ENCODE measurements at regions not wholly inside any gene's neighbourhood (a gene's known extent, or its start where the extent isn't known, plus 50 kb on each side); places are given as distances from the start of the nearest gene placed in this dataset.

GRCh38 chr13:106246242-106246641 lies 289.2 kb downstream of the EFNB2 start:
- no peak for TF ChIP-seq CTCF (IDR thresholded peaks at IDR 0.05; ENCODE audit: control extremely low read depth in 1 of 3, insufficient read depth in 1 of 3, low read depth in 1 of 3, low read length in 3 of 3)
- TF ChIP-seq POLR2AphosphoS5 (IDR thresholded peaks at IDR 0.05; ENCODE audit: low read depth, low read length), result no peak
- TF ChIP-seq SRF (IDR thresholded peaks at IDR 0.05; ENCODE audit: low read depth, low read length), result no peak
- TF ChIP-seq JUND (IDR thresholded peaks at IDR 0.05; ENCODE audit: low read length), result no peak
- no peak for TF ChIP-seq FOSL1 (IDR thresholded peaks at IDR 0.05; ENCODE audit: insufficient read depth, low read depth, low read length)
- TF ChIP-seq POLR2A (IDR thresholded peaks at IDR 0.05; ENCODE audit: control extremely low read depth in 1 of 2, low read depth in 2 of 2, low read length in 2 of 2), result no peak
- TF ChIP-seq MAX (IDR thresholded peaks at IDR 0.05), result no peak
- TF ChIP-seq RNF2 (IDR thresholded peaks at IDR 0.05; ENCODE audit: borderline replicate concordance, low read depth, low read length, missing control alignments, poor library complexity, severe bottlenecking), result no peak
- no peak for TF ChIP-seq ATF3 (IDR thresholded peaks at IDR 0.05; ENCODE audit: insufficient read depth, low read depth, low read length)
- no peak for TF ChIP-seq ZNF274 (IDR thresholded peaks at IDR 0.05; ENCODE audit: borderline replicate concordance, extremely low read depth, low read length)
- no peak for TF ChIP-seq CEBPB (IDR thresholded peaks at IDR 0.05; ENCODE audit: low read depth, low read length)
- TF ChIP-seq KDM1A (IDR thresholded peaks at IDR 0.05; ENCODE audit: borderline replicate concordance, low read length), result no peak
- TF ChIP-seq CHD2 (IDR thresholded peaks at IDR 0.05; ENCODE audit: low read length), result no peak
- TF ChIP-seq YY1 (IDR thresholded peaks at IDR 0.05; ENCODE audit: low read depth, low read length), result no peak
